A549 (cell line): ENCODE measurements at regions not wholly inside any gene's neighbourhood (a gene's known extent, or its start where the extent isn't known, plus 50 kb on each side); places are given as distances from the start of the nearest gene placed in this dataset.

ENCODE experiments used
- ATAC-seq, 2 experiments: fragments of 200-7000 bp in 1 of 2; fragments of >200 bp in 1 of 2; cut with Nextera tagmentation in 1 of 2; cut with Tn5 transposase in 1 of 2; 3 replicates each; pipeline versions ENCODE4 v1.8.0 to v1.9.1; 2018 to 2020; ENCODE audit warnings: mild to moderate bottlenecking in 1 of 2, moderate library complexity in 1 of 2
- CTCF ChIA-PET: fragments of 300-600 bp; sonication (Branson Sonifier 250); formaldehyde crosslinking; extraction: SDS; loops from one replicate; lab custom pipeline; 2021; ENCODE audit warnings: antibody characterized with exemption, inconsistent platforms; lab: Yijun Ruan, JAX
- POLR2A ChIA-PET: fragments of 350-600 bp; formaldehyde crosslinking; extraction: SDS; loops from one replicate; lab custom pipeline; 2021; ENCODE audit warnings: antibody characterized with exemption, inconsistent platforms; lab: Yijun Ruan, JAX
- DNase-seq, 2 experiments: peaks; one replicate each; pipeline versions ENCODE4 v3.0.0 to v3.0.0-alpha.2; 2011 to 2016; ENCODE audit warnings: low read depth in 1 of 2, low spot score in 1 of 2
- FAIRE-seq: peaks from 2 replicates; lab custom pipeline; 2011; peaks lifted over from hg19 to GRCh38; lab: Jason Lieb, UNC
- H3K27ac ChIP-seq, 2 experiments: fragments of >200 bp; sonication (Bioruptor Twin); formaldehyde crosslinking; 3 replicates each; pipeline ENCODE4 v1.5.1; 2016 to 2017
- H3K4me1 ChIP-seq: fragments of >200 bp; sonication (Bioruptor Twin); formaldehyde crosslinking; 3 replicates; pipeline ENCODE4 v1.6.1; 2016
- H3K4me2 ChIP-seq: fragments of >200 bp; sonication (Bioruptor Twin); formaldehyde crosslinking; 3 replicates; pipeline ENCODE4 v1.6.1; 2016
- H3K4me3 ChIP-seq: fragments of >200 bp; sonication (Bioruptor Twin); formaldehyde crosslinking; 3 replicates; pipeline ENCODE4 v1.5.1; 2016
- H3K9me3 ChIP-seq: fragments of >200 bp; sonication (Bioruptor Twin); formaldehyde crosslinking; 3 replicates; pipeline ENCODE4 v1.6.1; 2016
- BHLHE40 ChIP-seq: IDR thresholded peaks from 2 replicates; pipeline ENCODE4 v1.6.1; 2012; ENCODE audit warnings: low read depth, low read length, inconsistent platforms
- CTCF ChIP-seq: fragments of >200 bp; sonication (Bioruptor Twin); formaldehyde crosslinking; IDR thresholded peaks from 3 replicates; pipeline ENCODE4 v1.5.1; 2016
- EHF ChIP-seq: fragments of 250-450 bp; sonication (Bioruptor Pico); IDR thresholded peaks from 2 replicates; pipeline ENCODE4 v1.5.0; 2020; ENCODE audit warnings: mild to moderate bottlenecking
- EHMT2 ChIP-seq: fragments of 200-600 bp; sonication (generic); IDR thresholded peaks from 2 replicates; pipeline ENCODE4 v1.6.1; 2016; ENCODE audit warnings: antibody characterized with exemption, low read depth, mild to moderate bottlenecking, moderate library complexity
- EP300 ChIP-seq, 2 experiments: fragments of >200 bp; sonication (Bioruptor Twin); formaldehyde crosslinking; IDR thresholded peaks; 2 replicates in 1 of 2; 3 replicates in 1 of 2; pipeline ENCODE4 v1.6.1; 2016 to 2017
- ESRRA ChIP-seq: fragments of 150-350 bp; IDR thresholded peaks from 2 replicates; pipeline ENCODE4 v1.6.1; 2014; ENCODE audit warnings: mild to moderate bottlenecking, low read length, borderline replicate concordance
- FOSB ChIP-seq: fragments of 250-450 bp; sonication (Bioruptor Pico); IDR thresholded peaks from 2 replicates; pipeline ENCODE4 v1.5.0; 2020; ENCODE audit warnings: mild to moderate bottlenecking, moderate library complexity
- FOSL2 ChIP-seq, 2 experiments: fragments of 450-650 bp in 1 of 2; fragments of >200 bp in 1 of 2; sonication (Bioruptor Twin) in 1 of 2; formaldehyde crosslinking; IDR thresholded peaks; 2 replicates each; pipeline versions ENCODE4 v1.5.0 to v1.6.1; 2016 to 2020; ENCODE audit warnings: mild to moderate bottlenecking in 1 of 2, moderate library complexity in 1 of 2
- HDAC2 ChIP-seq: fragments of 200-600 bp; sonication (generic); IDR thresholded peaks from 2 replicates; pipeline ENCODE4 v1.6.1; 2016
- HOXA7 ChIP-seq: fragments of 250-450 bp; sonication (Bioruptor Pico); IDR thresholded peaks from 2 replicates; pipeline ENCODE4 v1.5.0; 2020; ENCODE audit warnings: mild to moderate bottlenecking, moderate library complexity
- JUN ChIP-seq, 2 experiments: fragments of >200 bp; sonication (Bioruptor Twin); formaldehyde crosslinking; IDR thresholded peaks; 2 replicates in 1 of 2; 3 replicates in 1 of 2; pipeline ENCODE4 v1.6.1; 2016 to 2017
- JUNB ChIP-seq: fragments of >200 bp; sonication (Bioruptor Twin); formaldehyde crosslinking; IDR thresholded peaks from 2 replicates; pipeline ENCODE4 v1.6.1; 2016
- KDM5A ChIP-seq: fragments of 200-600 bp; sonication (generic); IDR thresholded peaks from 2 replicates; pipeline ENCODE4 v1.6.1; 2016; ENCODE audit warnings: antibody characterized with exemption, mild to moderate bottlenecking
- MAFK ChIP-seq: fragments of 450-650 bp; IDR thresholded peaks from 2 replicates; pipeline ENCODE4 v1.6.1; 2014; ENCODE audit not compliant: partially characterized antibody
- NPAS2 ChIP-seq: fragments of 250-450 bp; sonication (Bioruptor Pico); IDR thresholded peaks from 2 replicates; pipeline ENCODE4 v1.8.0; 2022; ENCODE audit warnings: mild to moderate bottlenecking, moderate library complexity, borderline replicate concordance
- PHF8 ChIP-seq: fragments of 200-600 bp; sonication (generic); IDR thresholded peaks from 2 replicates; pipeline ENCODE4 v1.6.1; 2016; ENCODE audit warnings: low read depth, mild to moderate bottlenecking, antibody characterized with exemption, moderate library complexity, borderline replicate concordance
- POLR2A ChIP-seq: IDR thresholded peaks from 2 replicates; pipeline ENCODE4 v1.6.1; 2012; ENCODE audit warnings: mild to moderate bottlenecking, low read length
- RAD21 ChIP-seq, 2 experiments: fragments of >200 bp in 1 of 2; sonication (Bioruptor Twin) in 1 of 2; formaldehyde crosslinking in 1 of 2; IDR thresholded peaks in 1 of 2; conservative IDR thresholded peaks in 1 of 2; 2 replicates in 1 of 2; 3 replicates in 1 of 2; pipeline ENCODE4 v1.6.1; 2012 to 2018; ENCODE audit warnings: inconsistent platforms in 1 of 2
- RARB ChIP-seq: fragments of 250-450 bp; sonication (Bioruptor Pico); IDR thresholded peaks from 2 replicates; pipeline ENCODE4 v1.8.0; 2021; ENCODE audit warnings: mild to moderate bottlenecking, moderate library complexity
- RCOR1 ChIP-seq: fragments of 150-350 bp; IDR thresholded peaks from 2 replicates; pipeline ENCODE4 v1.6.1; 2014; ENCODE audit warnings: antibody characterized with exemption, low read length, low read depth
- RFX5 ChIP-seq: fragments of 450-650 bp; IDR thresholded peaks from 2 replicates; pipeline ENCODE4 v1.7.1; 2014; ENCODE audit warnings: antibody characterized with exemption, mild to moderate bottlenecking, moderate library complexity
- TP53 ChIP-seq: fragments of 250-450 bp; sonication (Bioruptor Pico); IDR thresholded peaks from 2 replicates; pipeline ENCODE4 v1.5.0; 2021; ENCODE audit warnings: mild to moderate bottlenecking, moderate library complexity
- ZC3H11A ChIP-seq: fragments of 450-650 bp; IDR thresholded peaks from 2 replicates; pipeline ENCODE4 v1.6.1; 2014; ENCODE audit warnings: antibody characterized with exemption, mild to moderate bottlenecking
- ZFP36 ChIP-seq: fragments of 450-650 bp; IDR thresholded peaks from 2 replicates; pipeline ENCODE4 v1.6.1; 2014; ENCODE audit warnings: borderline replicate concordance; ENCODE audit not compliant: partially characterized antibody
- ZSCAN20 ChIP-seq: fragments of 250-450 bp; sonication (Bioruptor Pico); IDR thresholded peaks from 2 replicates; pipeline ENCODE4 v1.8.0; 2022; ENCODE audit warnings: mild to moderate bottlenecking, moderate library complexity
- WGBS: methylation state at CpG from one replicate; pipeline ENCODE4 v1.1.6; 2017; ENCODE audit errors: missing lambda C conversion rate; 5-methylcytosine and 5-hydroxymethylcytosine counted together
- TF ChIP-seq, protein P1 (sequence below): IDR thresholded peaks from 2 replicates; pipeline ENCODE4 v1.6.1; 2012
- TF ChIP-seq, protein P2 (sequence below): fragments of 250-450 bp; sonication (Bioruptor Pico); IDR thresholded peaks from 2 replicates; pipeline ENCODE4 v1.5.0; 2021; ENCODE audit warnings: mild to moderate bottlenecking, moderate library complexity, borderline replicate concordance

DNA sequence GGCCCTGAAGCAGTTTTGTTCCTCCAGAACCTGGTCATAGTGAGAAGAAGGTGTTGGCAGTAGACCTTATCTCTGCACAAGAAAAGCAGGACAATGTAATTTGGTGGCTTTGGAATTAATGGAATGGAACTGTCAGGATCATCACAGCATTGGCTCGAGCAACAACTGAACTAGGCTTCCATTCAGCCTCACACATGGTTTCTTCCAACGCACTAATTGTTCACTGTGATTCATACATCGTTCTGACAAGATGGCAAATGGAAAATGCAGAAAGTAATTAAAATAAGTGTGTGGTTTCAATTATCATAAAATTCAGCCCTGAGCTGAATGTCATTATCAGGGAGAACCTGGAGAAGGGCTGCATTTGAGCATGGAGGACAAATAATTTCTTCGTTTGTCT is 80.6 kb downstream of the MFSD1 start:
- CTCF ChIA-PET, result interaction anchor here (1.2 kb wide), 1 partner anchor 35 kb away, joined by 3 read pairs; no protein-coding TSS in a partner anchor
- no peak overlapping the region for H3K4me2 ChIP-seq
- no peaks in the 10 kb centered on the region for H3K4me1 ChIP-seq
- FAIRE-seq, result no peak
- no peak for TF ChIP-seq ZSCAN20 (CRISPR knock-in tag)
- TF ChIP-seq, protein P1, sequence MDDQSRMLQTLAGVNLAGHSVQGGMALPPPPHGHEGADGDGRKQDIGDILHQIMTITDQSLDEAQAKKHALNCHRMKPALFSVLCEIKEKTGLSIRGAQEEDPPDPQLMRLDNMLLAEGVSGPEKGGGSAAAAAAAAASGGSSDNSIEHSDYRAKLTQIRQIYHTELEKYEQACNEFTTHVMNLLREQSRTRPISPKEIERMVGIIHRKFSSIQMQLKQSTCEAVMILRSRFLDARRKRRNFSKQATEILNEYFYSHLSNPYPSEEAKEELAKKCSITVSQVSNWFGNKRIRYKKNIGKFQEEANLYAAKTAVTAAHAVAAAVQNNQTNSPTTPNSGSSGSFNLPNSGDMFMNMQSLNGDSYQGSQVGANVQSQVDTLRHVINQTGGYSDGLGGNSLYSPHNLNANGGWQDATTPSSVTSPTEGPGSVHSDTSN, result no peak
- TF ChIP-seq ZC3H11A, result no peak
- TF ChIP-seq HOXA7 (CRISPR knock-in tag), result no peak
- no peak for TF ChIP-seq ZFP36
- no peak for TF ChIP-seq PHF8
- TF ChIP-seq RAD21 (conservative IDR thresholded peaks at IDR 0.05 in 1 of 2, IDR thresholded peaks at IDR 0.05 in 1 of 2), result no peak
- TF ChIP-seq, protein P2, sequence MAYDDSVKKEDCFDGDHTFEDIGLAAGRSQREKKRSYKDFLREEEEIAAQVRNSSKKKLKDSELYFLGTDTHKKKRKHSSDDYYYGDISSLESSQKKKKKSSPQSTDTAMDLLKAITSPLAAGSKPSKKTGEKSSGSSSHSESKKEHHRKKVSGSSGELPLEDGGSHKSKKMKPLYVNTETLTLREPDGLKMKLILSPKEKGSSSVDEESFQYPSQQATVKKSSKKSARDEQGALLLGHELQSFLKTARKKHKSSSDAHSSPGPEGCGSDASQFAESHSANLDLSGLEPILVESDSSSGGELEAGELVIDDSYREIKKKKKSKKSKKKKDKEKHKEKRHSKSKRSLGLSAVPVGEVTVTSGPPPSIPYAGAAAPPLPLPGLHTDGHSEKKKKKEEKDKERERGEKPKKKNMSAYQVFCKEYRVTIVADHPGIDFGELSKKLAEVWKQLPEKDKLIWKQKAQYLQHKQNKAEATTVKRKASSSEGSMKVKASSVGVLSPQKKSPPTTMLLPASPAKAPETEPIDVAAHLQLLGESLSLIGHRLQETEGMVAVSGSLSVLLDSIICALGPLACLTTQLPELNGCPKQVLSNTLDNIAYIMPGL (CRISPR knock-in tag), result no peak
- no peak for TF ChIP-seq JUN (IDR thresholded peaks at IDR 0.05)
- no peak for TF ChIP-seq EP300 (IDR thresholded peaks at IDR 0.05)
- TF ChIP-seq EHF (CRISPR knock-in tag), result no peak
- TF ChIP-seq JUNB, result no peak
- no peak for TF ChIP-seq RARB (CRISPR knock-in tag)
- no peak for TF ChIP-seq CTCF
- TF ChIP-seq, all 56 proteins: peak for 0
- no peaks in the 10 kb centered on the region for H3K9me3 ChIP-seq
- 29% methylated on average over 4 of the region's 4 CpGs for WGBS
- H3K27ac ChIP-seq, result no peak overlapping the region
- ATAC-seq (no peak), DNase-seq (no peak)
- POLR2A ChIA-PET, result interaction anchor here (0.6 kb wide), 1 partner anchor 36 kb away, joined by 3 read pairs; no protein-coding TSS in a partner anchor
- H3K4me3 ChIP-seq, result no peak overlapping the region

- no peak for DNase-seq
- ChIA-PET CTCF (interaction anchor here (1.0 to 3.8 kb wide), 2 partner anchors 15 to 364 kb away, joined by 3 to 9 read pairs; no protein-coding TSS in a partner anchor), POLR2A (no interaction called here)
- WGBS, result 41% methylated on average over 6 of the region's 6 CpGs
- Histone ChIP-seq H3K4me2 (no peak overlapping the region), H3K27ac (no peak overlapping the region), H3K4me1 (no peaks in the 10 kb centered on the region), H3K4me3 (no peak overlapping the region), H3K9me3 (no peaks in the 10 kb centered on the region)
- no peak for FAIRE-seq
- ATAC-seq, result no peak
- TF ChIP-seq FOSB (CRISPR knock-in tag) (no peak), KDM5A (no peak), TP53 (CRISPR knock-in tag) (no peak), FOSL2 (IDR thresholded peaks at IDR 0.05) (no peak), FOSL2 (CRISPR knock-in tag; IDR thresholded peaks at IDR 0.05) (no peak), HDAC2 (no peak), EHMT2 (no peak), ZFP36 (no peak), RFX5 (no peak), NPAS2 (CRISPR knock-in tag) (no peak), RCOR1 (no peak), POLR2A (no peak), EP300 (IDR thresholded peaks at IDR 0.05) (no peak), ESRRA (no peak), MAFK (no peak), RARB (CRISPR knock-in tag) (no peak), BHLHE40 (no peak), ZSCAN20 (CRISPR knock-in tag) (no peak), ZC3H11A (no peak)
These were observed 94.9 kb downstream of the MFSD1 start for GRCh38 chr3:158896729-158897128.
